Spleen (tissue), 11 donors: ENCODE measurements at regions not wholly inside any gene's neighbourhood (a gene's known extent, or its start where the extent isn't known, plus 50 kb on each side); places are given as distances from the start of the nearest gene placed in this dataset.

Source experiments
- DNase-seq: peaks from one replicate; pipeline ENCODE4 v3.0.0-alpha.2; 2020
- H3K27ac ChIP-seq, 8 donors: fragments of 200-600 bp; sonication (generic) in 7 of 8; 1 replicate in 4 of 8; 2 replicates in 4 of 8; pipeline versions ENCODE4 v1.5.0 to v1.8.0; 2016 to 2021; ENCODE audit warnings: inconsistent platforms in 4 of 8, mild to moderate bottlenecking in 4 of 8, moderate library complexity in 1 of 8
- H3K27me3 ChIP-seq, 7 donors: fragments of 200-600 bp; sonication (generic) in 6 of 7; replicated peaks in 1 of 7; 1 replicate in 4 of 7; 2 replicates in 3 of 7; pipeline versions ENCODE4 v1.5.0 to v1.8.0; 2016 to 2021; ENCODE audit warnings: inconsistent platforms in 3 of 7, mild to moderate bottlenecking in 1 of 7
- H3K36me3 ChIP-seq, 6 donors: fragments of 200-600 bp; sonication (generic) in 5 of 6; 1 replicate in 4 of 6; 2 replicates in 2 of 6; pipeline versions ENCODE4 v1.5.0 to v1.8.0; 2016 to 2021; ENCODE audit warnings: inconsistent platforms in 2 of 6
- H3K4me1 ChIP-seq, 6 donors: fragments of 200-600 bp; sonication (generic) in 5 of 6; 1 replicate in 3 of 6; 2 replicates in 3 of 6; pipeline versions ENCODE4 v1.5.0 to v1.8.0; 2016 to 2021; ENCODE audit warnings: inconsistent platforms in 3 of 6
- H3K4me3 ChIP-seq, 8 donors: fragments of 200-600 bp; sonication (generic) in 7 of 8; 1 replicate in 4 of 8; 2 replicates in 4 of 8; pipeline versions ENCODE4 v1.5.0 to v1.8.0; 2016 to 2021; ENCODE audit warnings: inconsistent platforms in 4 of 8, mild to moderate bottlenecking in 4 of 8, moderate library complexity in 2 of 8
- H3K9me3 ChIP-seq, 8 donors: fragments of 200-600 bp; sonication (generic) in 7 of 8; 1 replicate in 4 of 8; 2 replicates in 4 of 8; pipeline versions ENCODE4 v1.5.0 to v1.8.0; 2016 to 2021; ENCODE audit warnings: inconsistent platforms in 4 of 8
- CTCF ChIP-seq, 11 experiments: fragments of 200-600 bp in 7 of 11; fragments of 450-650 bp in 4 of 11; sonication (generic) in 4 of 11; IDR thresholded peaks in 8 of 11; conservative IDR thresholded peaks in 3 of 11; 1 replicate in 7 of 11; 2 replicates in 4 of 11; pipeline versions ENCODE4 v1.4.0 to v1.8.0; 2016 to 2021; ENCODE audit warnings: antibody characterized with exemption in 11 of 11, inconsistent platforms in 4 of 11, mild to moderate bottlenecking in 1 of 11
- POLR2A ChIP-seq, 3 donors: fragments of 450-650 bp; IDR thresholded peaks; one replicate each; pipeline ENCODE4 v1.5.1; 2017; ENCODE audit warnings: antibody characterized with exemption in 3 of 3, mild to moderate bottlenecking in 1 of 3
- POLR2AphosphoS5 ChIP-seq, 3 donors: sonication (generic); formaldehyde crosslinking; IDR thresholded peaks; one replicate each; pipeline ENCODE4 v1.5.1; 2017; ENCODE audit warnings: antibody characterized with exemption in 3 of 3
- WGBS, 5 donors: extraction: QIAGEN DNeasy Blood & Tissue Kit in 3 of 5; methylation state at CpG; one replicate each; pipeline versions ENCODE4 v1.1.5 to v1.1.7; 2013 to 2018; 5-methylcytosine and 5-hydroxymethylcytosine counted together
- intact Hi-C: fragments of 100-400 bp; cut with DNase I; formaldehyde crosslinking; loops from one replicate; pipeline ENCODE4 v1.15.0; 2023; ENCODE audit warnings: low total_unique reads
- donor health status: healthy with polysubstance abuse.
- donor health status: DM: no; HTN: no; CAD: no; lungs with moderate emphysema.
- donor health status: DM: no; HTN: no; CAD: no.
- donor health status: Bipolar disorder and iron deficiency.
- donor health status: healthy.
- donor health status: DM: no; HTN: no; CAD: no.
- donor health status: DM: yes; HTN: yes; CAD: no.

GRCh38 chr2:150983314-150983897 is 278.3 kb downstream of the RBM43 start:
- Histone ChIP-seq H3K4me3 (no peak overlapping the region), H3K9me3 (peaks cover 0 to 24% (median 12%) of the 10 kb centered on the region in 8 donors), H3K4me1 (no peaks in the 10 kb centered on the region), H3K36me3 (no peaks in the 10 kb centered on the region), H3K27me3 (no peaks in the 10 kb centered on the region), H3K27ac (no peak overlapping the region)
- no peak for DNase-seq
- 81 to 100% (median 89%) methylated on average over 1 of the region's 1 CpG for WGBS, 5 donors
- TF ChIP-seq CTCF (IDR thresholded peaks at IDR 0.05 in 8 of 11, conservative IDR thresholded peaks at IDR 0.05 in 3 of 11): no peak
- TF ChIP-seq POLR2AphosphoS5 (IDR thresholded peaks at IDR 0.05): no peak
- TF ChIP-seq POLR2A (IDR thresholded peaks at IDR 0.05): no peak
- intact Hi-C loops: no loop called here

GRCh38 chr2:150981826-150982225 is 279.8 kb downstream of the RBM43 start:
- H3K4me3 ChIP-seq: no peak overlapping the region
- WGBS, 5 donors: 17 to 36% (median 27%) methylated on average over 2 of the region's 2 CpGs
- intact Hi-C loops: no loop called here
- H3K36me3 ChIP-seq: no peaks in the 10 kb centered on the region
- TF ChIP-seq POLR2AphosphoS5 (IDR thresholded peaks at IDR 0.05): no peak
- H3K4me1 ChIP-seq: no peaks in the 10 kb centered on the region
- no peaks in the 10 kb centered on the region for H3K27me3 ChIP-seq
- H3K27ac ChIP-seq: no peak overlapping the region
- peaks cover 0 to 8% (median 2%) of the 10 kb centered on the region in 8 donors for H3K9me3 ChIP-seq
- no peak for DNase-seq

GRCh38 chr2:150978053-150978452 is 283.6 kb downstream of the RBM43 start:
- Histone ChIP-seq H3K36me3 (no peaks in the 10 kb centered on the region), H3K4me1 (no peaks in the 10 kb centered on the region), H3K9me3 (no peaks in the 10 kb centered on the region), H3K27ac (no peak overlapping the region), H3K27me3 (no peaks in the 10 kb centered on the region), H3K4me3 (no peak overlapping the region)
- TF ChIP-seq CTCF (IDR thresholded peaks at IDR 0.05 in 8 of 11, conservative IDR thresholded peaks at IDR 0.05 in 3 of 11) (no peak), POLR2AphosphoS5 (IDR thresholded peaks at IDR 0.05) (no peak), POLR2A (IDR thresholded peaks at IDR 0.05) (no peak)
- WGBS, 5 donors: 77 to 95% (median 88%) methylated on average over 3 of the region's 3 CpGs
- DNase-seq: no peak
- intact Hi-C loops: no loop called here

GRCh38 chr2:150977296-150977695 is 284.4 kb downstream of the RBM43 start:
- Histone ChIP-seq H3K27ac (no peak overlapping the region), H3K9me3 (no peaks in the 10 kb centered on the region), H3K4me1 (no peaks in the 10 kb centered on the region), H3K4me3 (no peak overlapping the region), H3K27me3 (no peaks in the 10 kb centered on the region), H3K36me3 (no peaks in the 10 kb centered on the region)
- no peak for DNase-seq
- no peak for TF ChIP-seq CTCF (IDR thresholded peaks at IDR 0.05 in 8 of 11, conservative IDR thresholded peaks at IDR 0.05 in 3 of 11)
- TF ChIP-seq POLR2AphosphoS5 (IDR thresholded peaks at IDR 0.05): no peak
- TF ChIP-seq POLR2A (IDR thresholded peaks at IDR 0.05): no peak
- 80 to 88% (median 81%) methylated on average over 4 of the region's 4 CpGs for WGBS, 5 donors
- intact Hi-C loops: no loop called here

- Histone ChIP-seq H3K27me3 (no peaks in the 10 kb centered on the region), H3K27ac (no peak overlapping the region), H3K4me1 (no peaks in the 10 kb centered on the region), H3K4me3 (no peak overlapping the region), H3K36me3 (no peaks in the 10 kb centered on the region), H3K9me3 (no peaks in the 10 kb centered on the region)
- TF ChIP-seq POLR2A (IDR thresholded peaks at IDR 0.05): no peak
- intact Hi-C loops: no loop called here
- DNase-seq: no peak
These were observed 285.1 kb downstream of the RBM43 start for GRCh38 chr2:150976604-150977003.
